Fibroblast of mammary gland (primary cell): ENCODE measurements at regions not wholly inside any gene's neighbourhood (a gene's known extent, or its start where the extent isn't known, plus 50 kb on each side); places are given as distances from the start of the nearest gene placed in this dataset.

Experiments
- DNase-seq: peaks from one replicate; pipeline ENCODE4 v3.0.0-alpha.2; 2010; ENCODE audit warnings: low read depth
- H3K4me3 ChIP-seq: 2 replicates; pipeline ENCODE4 v1.5.1; 2011; ENCODE audit warnings: low read depth, mild to moderate bottlenecking, low read length, moderate library complexity; ENCODE audit not compliant: control insufficient read depth
- TF ChIP-seq, protein P1 (sequence below): conservative IDR thresholded peaks from 2 replicates; pipeline ENCODE4 v1.5.1; 2011; ENCODE audit warnings: low read depth, low read length, inconsistent platforms; ENCODE audit not compliant: control insufficient read depth, insufficient read depth

DNA sequence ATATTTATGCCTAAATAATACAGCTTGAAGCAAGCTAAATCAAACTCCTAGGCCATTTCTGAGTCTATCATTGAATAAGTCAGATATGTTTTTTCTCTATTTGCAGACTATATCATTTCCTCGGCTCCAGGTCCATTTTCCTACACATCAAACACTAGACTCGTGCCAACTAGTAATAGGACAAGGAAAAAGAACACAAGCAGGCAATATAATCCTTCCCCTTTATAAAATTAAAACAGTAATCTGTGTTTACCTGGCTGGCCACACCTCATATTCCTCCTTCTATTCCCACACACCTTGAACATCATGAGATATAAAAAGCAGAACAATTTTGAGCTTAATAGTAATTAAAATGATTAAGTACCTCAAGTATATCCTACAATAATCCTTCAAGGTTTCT, 325.7 kb downstream of the TFEC start:
- H3K4me3 ChIP-seq: no peak overlapping the region
- no peak for DNase-seq
- TF ChIP-seq, protein P1, sequence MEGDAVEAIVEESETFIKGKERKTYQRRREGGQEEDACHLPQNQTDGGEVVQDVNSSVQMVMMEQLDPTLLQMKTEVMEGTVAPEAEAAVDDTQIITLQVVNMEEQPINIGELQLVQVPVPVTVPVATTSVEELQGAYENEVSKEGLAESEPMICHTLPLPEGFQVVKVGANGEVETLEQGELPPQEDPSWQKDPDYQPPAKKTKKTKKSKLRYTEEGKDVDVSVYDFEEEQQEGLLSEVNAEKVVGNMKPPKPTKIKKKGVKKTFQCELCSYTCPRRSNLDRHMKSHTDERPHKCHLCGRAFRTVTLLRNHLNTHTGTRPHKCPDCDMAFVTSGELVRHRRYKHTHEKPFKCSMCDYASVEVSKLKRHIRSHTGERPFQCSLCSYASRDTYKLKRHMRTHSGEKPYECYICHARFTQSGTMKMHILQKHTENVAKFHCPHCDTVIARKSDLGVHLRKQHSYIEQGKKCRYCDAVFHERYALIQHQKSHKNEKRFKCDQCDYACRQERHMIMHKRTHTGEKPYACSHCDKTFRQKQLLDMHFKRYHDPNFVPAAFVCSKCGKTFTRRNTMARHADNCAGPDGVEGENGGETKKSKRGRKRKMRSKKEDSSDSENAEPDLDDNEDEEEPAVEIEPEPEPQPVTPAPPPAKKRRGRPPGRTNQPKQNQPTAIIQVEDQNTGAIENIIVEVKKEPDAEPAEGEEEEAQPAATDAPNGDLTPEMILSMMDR: no peak

DNA sequence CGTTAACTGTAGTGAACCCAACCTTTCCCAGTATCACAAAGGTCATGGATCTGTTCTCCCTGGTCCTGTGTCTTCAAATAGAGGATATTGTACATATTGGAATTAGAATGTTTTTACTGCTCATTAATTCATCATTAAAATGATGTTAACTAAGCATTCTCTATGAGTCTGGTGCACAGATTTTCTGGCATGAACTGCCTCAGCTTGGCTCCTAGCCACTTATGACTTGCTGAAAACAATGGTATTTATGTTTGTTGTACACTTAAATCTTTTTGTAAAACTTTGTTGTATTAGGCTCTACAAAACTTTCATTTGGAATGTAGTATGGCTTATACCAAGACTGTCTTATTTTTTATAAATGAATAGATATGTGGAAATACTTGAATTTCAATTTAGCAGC, 329.4 kb downstream of the TFEC start:
- TF ChIP-seq, protein P1: no peak
- no peak for DNase-seq
- H3K4me3 ChIP-seq: no peak overlapping the region

DNA sequence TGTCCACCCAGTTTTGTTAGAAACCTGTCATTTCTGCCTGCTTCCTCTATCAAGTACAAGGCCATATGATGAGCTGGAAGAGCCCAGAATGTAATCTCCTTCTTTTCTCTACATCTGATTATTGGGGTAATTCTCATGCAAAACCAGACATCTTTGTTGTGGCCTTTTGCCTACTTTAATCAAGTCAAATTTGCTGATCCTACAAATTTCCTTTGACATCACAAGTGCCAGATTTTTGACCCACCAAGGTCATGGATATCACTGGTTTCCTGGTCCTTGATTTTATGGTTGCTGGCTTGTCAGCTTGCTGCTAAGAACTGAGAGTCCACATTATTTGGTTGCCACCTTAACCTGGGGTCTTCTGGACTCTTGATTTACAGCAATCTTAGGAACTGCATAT, 336.1 kb downstream of the TFEC start:
- TF ChIP-seq, protein P1: no peak

DNA sequence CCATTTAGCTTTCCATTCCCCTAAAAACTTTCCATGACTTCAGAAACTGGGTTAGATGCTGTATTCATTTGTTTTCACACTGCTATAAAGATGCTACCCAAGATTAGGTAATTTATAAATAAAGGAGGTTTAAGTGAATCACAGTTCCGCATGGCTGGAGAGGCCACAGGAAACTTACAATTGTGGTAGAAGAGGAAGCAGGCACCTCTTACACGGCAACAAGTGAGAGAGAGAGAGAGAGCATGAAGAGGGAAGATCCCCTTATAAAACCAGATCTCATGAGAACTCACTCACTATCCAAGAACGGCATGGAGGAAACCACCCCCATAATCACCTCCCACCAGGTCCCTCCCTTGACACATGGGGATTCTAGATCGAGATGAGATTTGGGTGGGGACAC, 336.8 kb downstream of the TFEC start:
- TF ChIP-seq, protein P1: no peak
- no peak overlapping the region for H3K4me3 ChIP-seq
- no peak for DNase-seq

More for the DNA sequence above, 336.1 kb downstream of the TFEC start:
- no peak overlapping the region for H3K4me3 ChIP-seq
- DNase-seq: no peak

DNA sequence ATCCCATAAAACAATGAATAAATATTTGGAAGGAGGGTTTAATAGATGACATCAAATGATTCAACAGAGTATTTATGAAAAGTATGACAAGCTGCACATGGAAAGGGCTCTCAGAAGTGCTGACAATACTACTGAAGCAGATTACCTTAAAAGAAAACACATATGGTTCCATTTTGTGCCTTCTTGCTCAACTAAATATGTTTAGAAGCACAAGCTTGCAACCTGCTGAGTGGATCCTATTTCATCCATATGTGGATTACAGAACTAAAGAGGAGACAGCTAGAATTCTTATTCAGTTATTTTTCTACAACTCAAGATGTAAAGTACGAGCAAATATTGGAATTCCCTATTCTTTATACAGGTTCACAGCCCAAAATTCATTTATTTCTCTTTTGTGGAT, 340.6 kb downstream of the TFEC start:
- H3K4me3 ChIP-seq: no peak overlapping the region
- DNase-seq: peak; percentile 44
- TF ChIP-seq, protein P1: no peak

DNA sequence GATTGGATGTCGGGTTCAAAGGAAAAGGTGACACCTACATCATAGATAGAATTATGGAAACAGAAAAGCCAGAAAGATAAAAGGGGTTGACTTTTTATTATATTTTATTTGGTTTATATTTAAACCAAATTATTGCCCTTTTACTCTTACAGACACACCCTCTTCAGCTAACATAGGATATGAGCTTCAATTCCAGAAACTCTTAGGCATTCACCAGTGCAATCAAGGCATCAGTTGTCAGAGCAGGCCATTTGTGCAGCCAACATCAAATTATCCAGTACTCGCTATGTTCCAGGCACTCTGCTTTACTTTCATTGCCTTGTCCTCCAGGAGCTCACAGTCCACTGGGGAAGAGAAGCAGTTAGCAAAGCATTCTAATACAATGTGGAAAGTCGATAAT, 347.5 kb downstream of the TFEC start:
- TF ChIP-seq, protein P1: no peak
- no peak overlapping the region for H3K4me3 ChIP-seq
- no peak for DNase-seq

DNA sequence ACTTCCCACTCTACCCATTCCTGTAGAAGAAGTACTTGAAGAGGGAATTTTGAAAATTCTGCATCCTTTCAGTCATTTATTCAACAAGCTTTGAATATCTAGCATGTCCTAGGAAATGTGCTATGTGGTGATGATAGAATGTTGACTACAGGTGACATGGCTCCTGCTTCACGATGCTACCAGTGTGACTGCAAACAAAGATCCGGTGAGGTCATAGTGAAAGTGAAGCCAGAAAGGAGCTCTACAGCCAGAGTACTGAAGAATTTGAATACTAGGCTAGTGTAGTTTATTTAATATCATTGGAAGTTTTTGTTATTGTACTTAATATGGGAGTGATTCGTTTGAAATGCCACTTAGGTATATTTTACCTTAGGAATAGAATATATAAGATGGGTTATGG, 348.1 kb downstream of the TFEC start:
- no peak overlapping the region for H3K4me3 ChIP-seq
- DNase-seq: no peak

More for the DNA sequence above, 348.1 kb downstream of the TFEC start:
- TF ChIP-seq, protein P1: no peak
